ENCODE measurements at regions not wholly inside any gene's neighbourhood (a gene's known extent, or its start where the extent isn't known, plus 50 kb on each side); places are given as distances from the start of the nearest gene placed in this dataset.

DNA sequence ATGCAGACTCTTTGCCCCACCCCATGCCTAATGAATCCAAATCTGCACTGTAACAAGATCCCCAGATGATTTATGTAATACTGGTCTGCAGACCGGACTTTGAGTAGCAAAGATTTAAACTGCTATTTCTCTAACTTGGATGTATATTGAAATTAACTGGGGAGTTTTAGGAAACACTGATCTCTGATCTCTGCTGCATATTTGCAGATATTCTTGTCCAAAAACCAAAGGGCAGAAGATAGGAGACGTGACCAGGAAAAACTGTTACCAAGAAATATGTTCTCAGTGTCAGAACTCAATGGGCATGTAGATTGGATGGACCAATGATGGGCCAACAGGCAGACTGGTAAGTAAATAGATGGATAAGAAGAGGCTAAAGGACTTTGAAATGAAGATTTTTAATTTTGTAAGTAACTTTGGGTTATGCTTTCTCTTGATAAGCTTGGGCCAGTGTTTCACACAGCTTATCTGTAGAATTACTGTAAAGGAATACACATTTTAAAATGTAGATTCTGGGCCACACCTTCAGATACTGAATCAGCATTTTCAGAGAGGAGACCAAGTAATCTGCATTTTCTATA is 64.5 kb upstream of the TP63 start:
- no peaks in the 10 kb centered on the region for H3K9me3 ChIP-seq (ENCODE audit: control insufficient read depth in 3 of 3, low read length in 3 of 3)
- H3K9ac ChIP-seq (ENCODE audit: low read depth in 1 of 3, low read length in 3 of 3): no peak overlapping the region
- no peak overlapping the region for H3K4me3 ChIP-seq (ENCODE audit: low read length in 3 of 3)
- H3K27me3 ChIP-seq (ENCODE audit: control insufficient read depth in 3 of 3, insufficient read depth in 3 of 3, low read length in 3 of 3): no peaks in the 10 kb centered on the region
- H3K27ac ChIP-seq (ENCODE audit: low read depth, low read length): no peak overlapping the region
- no peaks in the 10 kb centered on the region for H3K36me3 ChIP-seq (ENCODE audit: control insufficient read depth in 3 of 3, insufficient read depth in 3 of 3, low read length in 3 of 3)
- peaks cover 0 to 9% (median 7%) of the 10 kb centered on the region in 3 donors for H3K4me1 ChIP-seq (ENCODE audit: control insufficient read depth in 3 of 3, insufficient read depth in 3 of 3, low read length in 3 of 3)

DNA sequence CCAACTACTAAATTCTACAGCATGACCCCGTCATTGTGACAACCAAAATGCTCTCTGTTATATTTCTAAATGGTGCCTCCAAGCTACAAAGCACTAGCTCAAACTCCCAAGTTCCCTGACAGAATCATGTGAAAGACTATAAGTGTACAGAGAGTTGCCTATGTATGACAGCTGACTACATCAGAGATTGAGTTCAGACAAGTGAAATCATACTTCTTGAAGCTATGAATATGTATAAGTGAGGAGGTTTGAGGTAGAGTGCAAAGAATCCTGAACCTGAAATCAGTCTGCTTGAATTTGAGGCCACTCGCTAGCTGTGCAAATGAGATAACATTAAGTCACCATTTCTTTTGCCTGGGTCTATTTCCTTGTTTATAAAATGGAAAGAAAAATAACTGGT is 63.9 kb upstream of the TP63 start:
- Histone ChIP-seq H3K4me3 (ENCODE audit: low read length in 3 of 3) (no peak overlapping the region), H3K27me3 (ENCODE audit: control insufficient read depth in 3 of 3, insufficient read depth in 3 of 3, low read length in 3 of 3) (no peaks in the 10 kb centered on the region), H3K4me1 (ENCODE audit: control insufficient read depth in 3 of 3, insufficient read depth in 3 of 3, low read length in 3 of 3) (peaks cover 0 to 9% (median 7%) of the 10 kb centered on the region in 3 donors), H3K9ac (ENCODE audit: low read depth in 1 of 3, low read length in 3 of 3) (no peak overlapping the region), H3K27ac (ENCODE audit: low read depth, low read length) (no peak overlapping the region), H3K9me3 (ENCODE audit: control insufficient read depth in 3 of 3, low read length in 3 of 3) (no peaks in the 10 kb centered on the region), H3K36me3 (ENCODE audit: control insufficient read depth in 3 of 3, insufficient read depth in 3 of 3, low read length in 3 of 3) (no peaks in the 10 kb centered on the region)

DNA sequence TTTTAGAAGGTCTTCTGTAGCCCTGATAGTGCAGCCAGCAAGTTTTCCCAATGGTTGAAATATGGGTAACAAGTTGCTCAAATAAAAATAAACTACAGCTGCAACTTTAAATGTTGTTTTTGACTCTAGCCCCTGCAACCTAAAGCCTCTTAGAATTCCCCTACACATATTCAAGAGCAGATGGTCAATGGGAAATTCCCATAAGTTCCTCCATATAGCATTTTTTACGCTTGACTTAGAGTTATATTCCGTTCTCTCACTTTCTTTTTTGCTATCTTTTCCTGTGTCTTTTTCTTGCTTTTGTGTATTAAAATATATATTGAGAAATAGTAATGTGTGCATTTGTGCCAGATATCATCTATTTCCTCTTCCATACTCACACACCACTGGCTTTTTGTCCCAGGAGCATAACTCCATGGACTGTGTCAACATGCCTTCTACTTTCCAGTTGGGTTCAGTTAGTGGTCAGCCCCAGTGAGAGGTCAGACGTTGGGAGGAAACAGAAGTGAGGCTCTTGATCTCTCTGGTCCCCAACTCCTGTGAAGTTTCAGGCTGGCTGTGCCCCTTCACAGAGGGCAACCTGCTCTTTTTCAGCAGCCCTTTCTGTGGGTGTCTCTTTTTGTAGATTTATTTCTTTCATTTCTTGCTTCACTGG is 63.3 kb upstream of the TP63 start:
- H3K4me1 ChIP-seq (ENCODE audit: control insufficient read depth in 3 of 3, insufficient read depth in 3 of 3, low read length in 3 of 3): peaks cover 0 to 9% (median 7%) of the 10 kb centered on the region in 3 donors
- H3K9ac ChIP-seq (ENCODE audit: low read depth in 1 of 3, low read length in 3 of 3): no peak overlapping the region

DNA sequence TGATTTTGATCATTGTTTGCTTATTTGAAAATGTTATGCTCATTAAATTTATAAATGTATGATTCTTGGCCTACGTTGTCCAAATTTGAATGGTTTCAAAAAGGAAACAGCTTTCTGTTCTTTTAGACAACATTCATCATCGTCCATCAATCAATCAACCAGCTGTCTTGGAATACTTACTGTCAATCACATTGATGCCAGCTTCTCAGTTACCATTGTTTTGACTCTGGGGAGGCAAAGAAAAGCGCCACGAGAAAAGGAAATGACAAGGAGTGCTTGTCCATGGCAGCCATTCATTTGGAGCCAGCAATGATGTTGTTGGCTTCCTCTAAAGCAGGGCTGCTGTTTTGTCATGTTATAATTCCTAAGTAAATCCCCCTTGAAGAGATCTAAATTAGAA is 62.2 kb upstream of the TP63 start:
- H3K4me3 ChIP-seq (ENCODE audit: low read length in 3 of 3): no peak overlapping the region
- no peak overlapping the region for H3K27ac ChIP-seq (ENCODE audit: low read depth, low read length)
- H3K27me3 ChIP-seq (ENCODE audit: control insufficient read depth in 3 of 3, insufficient read depth in 3 of 3, low read length in 3 of 3): no peaks in the 10 kb centered on the region
- peaks cover 0 to 4% (median 3%) of the 10 kb centered on the region in 3 donors for H3K4me1 ChIP-seq (ENCODE audit: control insufficient read depth in 3 of 3, insufficient read depth in 3 of 3, low read length in 3 of 3)
- no peaks in the 10 kb centered on the region for H3K36me3 ChIP-seq (ENCODE audit: control insufficient read depth in 3 of 3, insufficient read depth in 3 of 3, low read length in 3 of 3)
- no peak overlapping the region for H3K9ac ChIP-seq (ENCODE audit: low read depth in 1 of 3, low read length in 3 of 3)
- H3K9me3 ChIP-seq (ENCODE audit: control insufficient read depth in 3 of 3, low read length in 3 of 3): no peaks in the 10 kb centered on the region

More for the DNA sequence above, 63.3 kb upstream of the TP63 start:
- Histone ChIP-seq H3K27ac (ENCODE audit: low read depth, low read length) (no peak overlapping the region), H3K36me3 (ENCODE audit: control insufficient read depth in 3 of 3, insufficient read depth in 3 of 3, low read length in 3 of 3) (no peaks in the 10 kb centered on the region), H3K4me3 (ENCODE audit: low read length in 3 of 3) (no peak overlapping the region), H3K9me3 (ENCODE audit: control insufficient read depth in 3 of 3, low read length in 3 of 3) (no peaks in the 10 kb centered on the region), H3K27me3 (ENCODE audit: control insufficient read depth in 3 of 3, insufficient read depth in 3 of 3, low read length in 3 of 3) (no peaks in the 10 kb centered on the region)

DNA sequence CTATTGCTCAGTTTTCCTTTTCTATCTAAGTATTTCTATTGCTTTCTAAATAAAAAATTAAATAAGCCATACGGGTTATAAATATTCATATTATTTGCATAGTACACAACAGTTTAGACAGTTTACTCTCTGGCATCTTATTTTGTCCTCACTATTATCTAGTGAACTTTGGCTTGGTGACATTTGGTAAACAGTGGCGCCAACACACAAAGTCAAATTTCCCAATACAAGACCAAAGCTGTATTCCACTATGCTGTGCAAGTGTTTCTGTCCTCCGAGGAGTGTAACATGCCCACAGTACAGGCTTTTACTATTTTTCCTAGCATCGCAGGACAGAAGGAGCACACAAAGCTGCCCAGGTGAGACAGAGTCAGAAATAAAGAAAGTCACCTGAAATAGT is 61.7 kb upstream of the TP63 start:
- H3K9me3 ChIP-seq (ENCODE audit: control insufficient read depth in 3 of 3, low read length in 3 of 3): no peaks in the 10 kb centered on the region
- no peak overlapping the region for H3K9ac ChIP-seq (ENCODE audit: low read depth in 1 of 3, low read length in 3 of 3)
- no peaks in the 10 kb centered on the region for H3K27me3 ChIP-seq (ENCODE audit: control insufficient read depth in 3 of 3, insufficient read depth in 3 of 3, low read length in 3 of 3)
- no peaks in the 10 kb centered on the region for H3K36me3 ChIP-seq (ENCODE audit: control insufficient read depth in 3 of 3, insufficient read depth in 3 of 3, low read length in 3 of 3)
- H3K27ac ChIP-seq (ENCODE audit: low read depth, low read length): no peak overlapping the region
- no peaks in the 10 kb centered on the region for H3K4me1 ChIP-seq (ENCODE audit: control insufficient read depth in 3 of 3, insufficient read depth in 3 of 3, low read length in 3 of 3)
- no peak overlapping the region for H3K4me3 ChIP-seq (ENCODE audit: low read length in 3 of 3)

DNA sequence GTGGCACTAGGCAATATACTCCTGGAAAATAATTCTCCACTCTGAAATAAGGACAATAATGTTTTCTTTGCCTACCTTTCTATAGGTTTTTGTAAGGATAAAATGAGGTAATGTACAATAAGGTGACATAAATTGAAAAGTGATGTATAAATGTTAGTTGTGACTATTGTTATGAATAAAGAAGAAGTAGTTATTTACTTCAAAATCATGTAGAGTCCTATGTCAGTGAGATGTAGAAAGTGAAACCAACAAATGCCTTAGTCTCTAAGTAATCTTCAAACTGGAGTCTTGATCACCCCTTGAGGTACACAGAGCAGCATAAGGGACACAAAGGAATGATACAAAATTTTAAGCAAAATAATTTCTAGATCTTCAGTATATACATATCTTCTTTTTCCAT is 60.3 kb upstream of the TP63 start:
- Histone ChIP-seq H3K9ac (ENCODE audit: low read depth in 1 of 3, low read length in 3 of 3) (no peak overlapping the region), H3K27me3 (ENCODE audit: control insufficient read depth in 3 of 3, insufficient read depth in 3 of 3, low read length in 3 of 3) (no peaks in the 10 kb centered on the region), H3K27ac (ENCODE audit: low read depth, low read length) (no peak overlapping the region), H3K4me1 (ENCODE audit: control insufficient read depth in 3 of 3, insufficient read depth in 3 of 3, low read length in 3 of 3) (no peaks in the 10 kb centered on the region), H3K4me3 (ENCODE audit: low read length in 3 of 3) (no peak overlapping the region), H3K36me3 (ENCODE audit: control insufficient read depth in 3 of 3, insufficient read depth in 3 of 3, low read length in 3 of 3) (no peaks in the 10 kb centered on the region), H3K9me3 (ENCODE audit: control insufficient read depth in 3 of 3, low read length in 3 of 3) (no peaks in the 10 kb centered on the region)

DNA sequence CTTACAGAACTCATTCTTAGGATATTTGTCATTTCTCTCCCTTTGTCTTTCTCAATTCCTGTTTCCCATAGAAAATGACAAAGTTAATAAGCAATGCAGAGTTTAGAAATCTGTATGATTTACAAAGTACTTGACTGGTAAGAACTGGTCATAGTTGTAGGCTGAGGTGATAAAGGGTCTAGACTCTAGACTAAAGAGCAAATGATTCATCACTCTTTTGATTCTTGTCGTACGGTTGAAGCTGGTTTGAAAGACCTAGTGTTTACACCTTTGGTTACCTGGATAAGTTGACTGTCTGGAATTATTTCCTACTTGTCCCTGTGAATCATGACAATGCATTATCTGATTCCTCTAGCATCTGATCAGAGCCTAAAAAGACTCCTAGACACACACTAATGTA is 58.9 kb upstream of the TP63 start:
- Histone ChIP-seq H3K9me3 (ENCODE audit: control insufficient read depth in 3 of 3, low read length in 3 of 3) (no peaks in the 10 kb centered on the region), H3K27ac (ENCODE audit: low read depth, low read length) (no peak overlapping the region)

DNA sequence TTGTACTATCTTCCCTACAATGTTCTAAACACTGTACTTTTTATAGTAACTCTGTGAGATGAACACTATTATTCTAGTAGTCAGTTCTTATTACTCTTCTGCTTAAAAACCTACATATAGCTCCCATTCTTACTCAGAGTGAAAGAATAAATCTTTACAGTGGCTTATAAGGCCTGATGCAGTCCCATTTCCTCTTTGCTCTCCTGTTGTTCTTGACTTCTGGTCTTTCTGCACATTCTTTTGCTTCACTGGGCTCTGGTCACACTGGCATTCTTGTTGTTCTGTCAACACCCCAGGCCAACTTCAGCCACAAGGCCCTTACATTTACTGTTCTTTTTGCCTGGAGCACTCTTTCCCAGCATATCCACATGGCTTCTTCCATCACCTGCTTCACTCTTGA is 58.2 kb upstream of the TP63 start:
- no peak overlapping the region for H3K4me3 ChIP-seq (ENCODE audit: low read length in 3 of 3)

More for the DNA sequence above, 58.9 kb upstream of the TP63 start:
- H3K4me3 ChIP-seq (ENCODE audit: low read length in 3 of 3): no peak overlapping the region
- no peak overlapping the region for H3K9ac ChIP-seq (ENCODE audit: low read depth in 1 of 3, low read length in 3 of 3)
- H3K4me1 ChIP-seq (ENCODE audit: control insufficient read depth in 3 of 3, insufficient read depth in 3 of 3, low read length in 3 of 3): no peaks in the 10 kb centered on the region
- H3K27me3 ChIP-seq (ENCODE audit: control insufficient read depth in 3 of 3, insufficient read depth in 3 of 3, low read length in 3 of 3): no peaks in the 10 kb centered on the region
- no peaks in the 10 kb centered on the region for H3K36me3 ChIP-seq (ENCODE audit: control insufficient read depth in 3 of 3, insufficient read depth in 3 of 3, low read length in 3 of 3)

DNA sequence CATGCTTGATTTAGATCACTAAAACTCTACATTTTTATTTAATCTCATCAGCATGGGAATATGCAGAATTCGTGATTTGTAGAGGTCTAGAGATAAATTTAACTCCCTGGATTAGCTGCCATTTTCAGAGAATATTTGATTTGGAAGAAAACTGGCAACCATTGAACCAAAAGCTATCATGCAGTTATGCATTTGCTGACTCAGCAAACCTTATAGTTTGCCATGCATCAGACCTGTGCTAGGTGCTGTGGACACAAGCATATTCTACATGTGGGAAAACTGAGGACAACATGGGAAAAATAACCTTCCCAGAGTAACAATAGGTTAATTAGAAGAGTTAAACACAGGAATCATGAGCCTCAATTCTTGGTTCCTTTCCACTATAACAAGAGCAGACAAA is 54.7 kb upstream of the TP63 start:
- Histone ChIP-seq H3K27me3 (ENCODE audit: control insufficient read depth in 3 of 3, insufficient read depth in 3 of 3, low read length in 3 of 3) (no peaks in the 10 kb centered on the region), H3K27ac (ENCODE audit: low read depth, low read length) (no peak overlapping the region), H3K4me1 (ENCODE audit: control insufficient read depth in 3 of 3, insufficient read depth in 3 of 3, low read length in 3 of 3) (no peaks in the 10 kb centered on the region), H3K9me3 (ENCODE audit: control insufficient read depth in 3 of 3, low read length in 3 of 3) (no peaks in the 10 kb centered on the region), H3K36me3 (ENCODE audit: control insufficient read depth in 3 of 3, insufficient read depth in 3 of 3, low read length in 3 of 3) (no peaks in the 10 kb centered on the region), H3K9ac (ENCODE audit: low read depth in 1 of 3, low read length in 3 of 3) (no peak overlapping the region), H3K4me3 (ENCODE audit: low read length in 3 of 3) (no peak overlapping the region)

More for the DNA sequence above, 58.2 kb upstream of the TP63 start:
- no peak overlapping the region for H3K27ac ChIP-seq (ENCODE audit: low read depth, low read length)
- no peaks in the 10 kb centered on the region for H3K9me3 ChIP-seq (ENCODE audit: control insufficient read depth in 3 of 3, low read length in 3 of 3)
- H3K9ac ChIP-seq (ENCODE audit: low read depth in 1 of 3, low read length in 3 of 3): no peak overlapping the region
- H3K36me3 ChIP-seq (ENCODE audit: control insufficient read depth in 3 of 3, insufficient read depth in 3 of 3, low read length in 3 of 3): no peaks in the 10 kb centered on the region
- no peaks in the 10 kb centered on the region for H3K4me1 ChIP-seq (ENCODE audit: control insufficient read depth in 3 of 3, insufficient read depth in 3 of 3, low read length in 3 of 3)
- H3K27me3 ChIP-seq (ENCODE audit: control insufficient read depth in 3 of 3, insufficient read depth in 3 of 3, low read length in 3 of 3): no peaks in the 10 kb centered on the region

DNA sequence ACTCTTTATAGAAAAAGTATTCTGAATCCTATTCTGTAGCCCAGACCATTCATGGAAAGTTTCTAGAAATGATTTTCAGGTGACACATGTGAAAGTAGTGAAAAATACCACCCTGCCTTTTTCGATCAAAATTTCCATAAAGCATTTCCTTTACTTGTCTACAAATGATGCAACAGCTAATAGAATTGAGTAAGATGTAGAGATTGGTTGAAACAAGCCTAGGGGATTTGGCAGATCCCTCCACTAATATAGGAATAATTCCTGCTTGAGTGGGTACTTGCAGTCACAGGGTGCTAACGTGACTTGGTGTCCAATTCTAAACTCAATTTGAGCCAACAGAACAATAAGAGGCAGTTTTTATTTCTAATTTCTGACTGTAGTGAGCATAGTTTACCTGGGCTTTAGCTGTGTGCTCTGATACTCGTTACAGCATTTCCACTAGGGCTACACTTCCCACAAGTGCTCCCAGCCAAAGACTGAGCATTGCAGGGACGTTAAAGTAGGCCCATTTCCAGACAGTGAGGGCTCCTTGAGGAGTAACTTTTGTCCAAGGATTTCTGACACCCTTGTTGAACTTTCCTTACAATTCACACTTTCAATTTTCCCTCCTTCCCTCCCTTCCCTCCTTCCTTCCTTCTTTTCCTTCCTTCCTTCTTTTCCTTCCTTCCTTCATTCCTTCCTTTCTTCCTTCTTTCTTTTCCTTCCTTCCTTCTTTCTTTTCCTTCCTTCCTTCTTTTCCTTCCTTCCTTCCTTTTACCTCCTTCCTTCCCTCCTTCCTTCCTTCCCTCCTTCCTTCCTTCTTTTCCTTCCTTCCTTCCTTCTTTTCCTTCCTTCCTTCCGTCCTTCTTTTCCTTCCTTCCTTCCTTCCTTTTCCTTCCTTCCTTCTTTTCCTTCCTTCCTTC is 53.9 kb upstream of the TP63 start:
- Histone ChIP-seq H3K4me3 (ENCODE audit: low read length in 3 of 3) (no peak overlapping the region), H3K27ac (ENCODE audit: low read depth, low read length) (no peak overlapping the region), H3K27me3 (ENCODE audit: control insufficient read depth in 3 of 3, insufficient read depth in 3 of 3, low read length in 3 of 3) (no peaks in the 10 kb centered on the region), H3K9me3 (ENCODE audit: control insufficient read depth in 3 of 3, low read length in 3 of 3) (no peaks in the 10 kb centered on the region), H3K9ac (ENCODE audit: low read depth in 1 of 3, low read length in 3 of 3) (no peak overlapping the region), H3K36me3 (ENCODE audit: control insufficient read depth in 3 of 3, insufficient read depth in 3 of 3, low read length in 3 of 3) (no peaks in the 10 kb centered on the region), H3K4me1 (ENCODE audit: control insufficient read depth in 3 of 3, insufficient read depth in 3 of 3, low read length in 3 of 3) (no peaks in the 10 kb centered on the region)
